Neural cell (in vitro differentiated cells): ENCODE measurements at regions not wholly inside any gene's neighbourhood (a gene's known extent, or its start where the extent isn't known, plus 50 kb on each side); places are given as distances from the start of the nearest gene placed in this dataset.

Source experiments
- H2AFZ ChIP-seq: fragments of 200-600, 300-800 bp; sonication (generic), shearing (Covaris generic); 2 replicates; pipeline ENCODE4 v1.6.0; 2014; ENCODE audit warnings: low read depth, mild to moderate bottlenecking, antibody characterized with exemption, low read length, moderate library complexity
- H3F3A ChIP-seq: fragments of 200-600 bp; shearing (Covaris generic); 2 replicates; pipeline ENCODE4 v1.6.1; 2016; ENCODE audit warnings: mild to moderate bottlenecking, moderate library complexity, mixed read lengths, antibody characterized with exemption, low read length; ENCODE audit not compliant: insufficient read depth, poor library complexity, severe bottlenecking
- H3K27ac ChIP-seq: fragments of 200-600, 300-800 bp; sonication (generic), shearing (Covaris generic); 2 replicates; pipeline ENCODE4 v1.5.1; 2014; ENCODE audit warnings: mild to moderate bottlenecking, low read length, moderate library complexity
- H3K27me3 ChIP-seq: fragments of 300-800, 200-600 bp; sonication (generic), shearing (Covaris generic); 2 replicates; pipeline ENCODE4 v1.6.0; 2014; ENCODE audit warnings: mild to moderate bottlenecking, low read depth, low read length, moderate library complexity; ENCODE audit not compliant: insufficient read depth
- H3K36me3 ChIP-seq: fragments of 300-800, 200-600 bp; sonication (generic), shearing (Covaris generic); 2 replicates; pipeline ENCODE4 v1.5.1; 2014; ENCODE audit warnings: mild to moderate bottlenecking, antibody characterized with exemption, low read length, moderate library complexity; ENCODE audit not compliant: insufficient read depth
- H3K4me2 ChIP-seq: fragments of 300-800, 200-600 bp; sonication (generic), shearing (Covaris generic); 2 replicates; pipeline ENCODE4 v1.6.0; 2014; ENCODE audit warnings: mild to moderate bottlenecking, low read length
- H3K4me3 ChIP-seq: fragments of 300-800, 200-600 bp; sonication (generic), shearing (Covaris generic); 2 replicates; pipeline ENCODE4 v1.5.1; 2014; ENCODE audit warnings: mild to moderate bottlenecking, low read length, moderate library complexity
- H3K79me2 ChIP-seq: fragments of 200-600 bp; shearing (Covaris generic); replicated peaks from 2 replicates; pipeline ENCODE4 v1.6.0; 2014; ENCODE audit warnings: mild to moderate bottlenecking, low read length, moderate library complexity; ENCODE audit not compliant: insufficient read depth
- H3K9ac ChIP-seq: fragments of 300-800, 200-600 bp; sonication (generic), shearing (Covaris generic); 2 replicates; pipeline ENCODE4 v1.6.1; 2016; ENCODE audit warnings: mild to moderate bottlenecking, low read length, mixed read lengths
- H3K9me2 ChIP-seq: fragments of 200-600 bp; shearing (Covaris generic); 2 replicates; pipeline ENCODE4 v1.6.1; 2016; ENCODE audit warnings: mild to moderate bottlenecking, low read length, mixed read lengths; ENCODE audit not compliant: insufficient read depth
- H3K9me3 ChIP-seq: fragments of 200-600, 300-800 bp; sonication (generic), shearing (Covaris generic); 2 replicates; pipeline ENCODE4 v1.6.1; 2016; ENCODE audit warnings: mild to moderate bottlenecking, mixed run types, low read length, moderate library complexity, mixed read lengths
- H4K20me1 ChIP-seq: fragments of 200-600 bp; shearing (Covaris generic); 2 replicates; pipeline ENCODE4 v1.6.1; 2016; ENCODE audit warnings: mild to moderate bottlenecking, mixed run types; ENCODE audit not compliant: insufficient read depth
- EP300 ChIP-seq: fragments of 450-650 bp; conservative IDR thresholded peaks from 2 replicates; pipeline ENCODE4 v1.6.1; 2014; ENCODE audit warnings: antibody characterized with exemption, mild to moderate bottlenecking, moderate library complexity; ENCODE audit not compliant: poor library complexity, severe bottlenecking
- EZH2 ChIP-seq: fragments of 200-600, 300-800 bp; shearing (Covaris generic), sonication (generic); IDR thresholded peaks from 2 replicates; pipeline ENCODE4 v1.6.1; 2014; ENCODE audit warnings: antibody characterized with exemption, low read length, borderline replicate concordance, mild to moderate bottlenecking; ENCODE audit not compliant: insufficient read depth, poor library complexity, severe bottlenecking
- MXI1 ChIP-seq: fragments of 450-650 bp; conservative IDR thresholded peaks from 2 replicates; pipeline ENCODE4 v1.6.1; 2014; ENCODE audit warnings: antibody characterized with exemption, mild to moderate bottlenecking; ENCODE audit not compliant: poor library complexity, severe bottlenecking
- POLR2AphosphoS5 ChIP-seq: IDR thresholded peaks from 2 replicates; pipeline ENCODE4 v1.6.1; 2012
- RAD21 ChIP-seq: fragments of 450-650 bp; conservative IDR thresholded peaks from 2 replicates; pipeline ENCODE4 v1.6.1; 2014; ENCODE audit warnings: antibody characterized with exemption, mild to moderate bottlenecking, moderate library complexity
- SMC3 ChIP-seq: fragments of 450-650 bp; conservative IDR thresholded peaks from 2 replicates; pipeline ENCODE4 v1.6.1; 2014; ENCODE audit warnings: antibody characterized with exemption, mild to moderate bottlenecking, moderate library complexity; ENCODE audit not compliant: poor library complexity
- TAF1 ChIP-seq: IDR thresholded peaks from 2 replicates; pipeline ENCODE4 v1.6.1; 2012; ENCODE audit warnings: low read depth
- TF ChIP-seq, protein P1 (sequence below): IDR thresholded peaks from 2 replicates; pipeline ENCODE4 v1.6.1; 2012; ENCODE audit warnings: borderline replicate concordance
- TF ChIP-seq, protein P2 (sequence below): fragments of 450-650 bp; IDR thresholded peaks from 2 replicates; pipeline ENCODE4 v1.5.1; 2014; ENCODE audit warnings: antibody characterized with exemption, mild to moderate bottlenecking, moderate library complexity; ENCODE audit not compliant: poor library complexity, severe bottlenecking

- peak overlapping the region; percentile 9 for H3K9ac ChIP-seq
- H3K9me3 ChIP-seq = no peaks in the 10 kb centered on the region
- H2AFZ ChIP-seq = no peak overlapping the region
- no peaks in the 10 kb centered on the region for H3K9me2 ChIP-seq
- no peaks in the 10 kb centered on the region for H3K36me3 ChIP-seq
- no peak for TF ChIP-seq EZH2
- TF ChIP-seq SMC3 = no peak
- TF ChIP-seq, protein P1, sequence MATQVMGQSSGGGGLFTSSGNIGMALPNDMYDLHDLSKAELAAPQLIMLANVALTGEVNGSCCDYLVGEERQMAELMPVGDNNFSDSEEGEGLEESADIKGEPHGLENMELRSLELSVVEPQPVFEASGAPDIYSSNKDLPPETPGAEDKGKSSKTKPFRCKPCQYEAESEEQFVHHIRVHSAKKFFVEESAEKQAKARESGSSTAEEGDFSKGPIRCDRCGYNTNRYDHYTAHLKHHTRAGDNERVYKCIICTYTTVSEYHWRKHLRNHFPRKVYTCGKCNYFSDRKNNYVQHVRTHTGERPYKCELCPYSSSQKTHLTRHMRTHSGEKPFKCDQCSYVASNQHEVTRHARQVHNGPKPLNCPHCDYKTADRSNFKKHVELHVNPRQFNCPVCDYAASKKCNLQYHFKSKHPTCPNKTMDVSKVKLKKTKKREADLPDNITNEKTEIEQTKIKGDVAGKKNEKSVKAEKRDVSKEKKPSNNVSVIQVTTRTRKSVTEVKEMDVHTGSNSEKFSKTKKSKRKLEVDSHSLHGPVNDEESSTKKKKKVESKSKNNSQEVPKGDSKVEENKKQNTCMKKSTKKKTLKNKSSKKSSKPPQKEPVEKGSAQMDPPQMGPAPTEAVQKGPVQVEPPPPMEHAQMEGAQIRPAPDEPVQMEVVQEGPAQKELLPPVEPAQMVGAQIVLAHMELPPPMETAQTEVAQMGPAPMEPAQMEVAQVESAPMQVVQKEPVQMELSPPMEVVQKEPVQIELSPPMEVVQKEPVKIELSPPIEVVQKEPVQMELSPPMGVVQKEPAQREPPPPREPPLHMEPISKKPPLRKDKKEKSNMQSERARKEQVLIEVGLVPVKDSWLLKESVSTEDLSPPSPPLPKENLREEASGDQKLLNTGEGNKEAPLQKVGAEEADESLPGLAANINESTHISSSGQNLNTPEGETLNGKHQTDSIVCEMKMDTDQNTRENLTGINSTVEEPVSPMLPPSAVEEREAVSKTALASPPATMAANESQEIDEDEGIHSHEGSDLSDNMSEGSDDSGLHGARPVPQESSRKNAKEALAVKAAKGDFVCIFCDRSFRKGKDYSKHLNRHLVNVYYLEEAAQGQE = no peak
- no peak for TF ChIP-seq EP300
- TF ChIP-seq RAD21 = no peak
- no peak for TF ChIP-seq MXI1
- no peak for TF ChIP-seq POLR2AphosphoS5
- TF ChIP-seq, protein P2, sequence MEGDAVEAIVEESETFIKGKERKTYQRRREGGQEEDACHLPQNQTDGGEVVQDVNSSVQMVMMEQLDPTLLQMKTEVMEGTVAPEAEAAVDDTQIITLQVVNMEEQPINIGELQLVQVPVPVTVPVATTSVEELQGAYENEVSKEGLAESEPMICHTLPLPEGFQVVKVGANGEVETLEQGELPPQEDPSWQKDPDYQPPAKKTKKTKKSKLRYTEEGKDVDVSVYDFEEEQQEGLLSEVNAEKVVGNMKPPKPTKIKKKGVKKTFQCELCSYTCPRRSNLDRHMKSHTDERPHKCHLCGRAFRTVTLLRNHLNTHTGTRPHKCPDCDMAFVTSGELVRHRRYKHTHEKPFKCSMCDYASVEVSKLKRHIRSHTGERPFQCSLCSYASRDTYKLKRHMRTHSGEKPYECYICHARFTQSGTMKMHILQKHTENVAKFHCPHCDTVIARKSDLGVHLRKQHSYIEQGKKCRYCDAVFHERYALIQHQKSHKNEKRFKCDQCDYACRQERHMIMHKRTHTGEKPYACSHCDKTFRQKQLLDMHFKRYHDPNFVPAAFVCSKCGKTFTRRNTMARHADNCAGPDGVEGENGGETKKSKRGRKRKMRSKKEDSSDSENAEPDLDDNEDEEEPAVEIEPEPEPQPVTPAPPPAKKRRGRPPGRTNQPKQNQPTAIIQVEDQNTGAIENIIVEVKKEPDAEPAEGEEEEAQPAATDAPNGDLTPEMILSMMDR = no peak
- no peak for TF ChIP-seq TAF1
- no peaks in the 10 kb centered on the region for H3K27me3 ChIP-seq
- H3F3A ChIP-seq = no peaks in the 10 kb centered on the region
- H3K4me3 ChIP-seq = peak overlapping the region; percentile 21
- H3K27ac ChIP-seq = peak overlapping the region; percentile 4
- no peaks in the 10 kb centered on the region for H3K79me2 ChIP-seq
- H4K20me1 ChIP-seq = no peaks in the 10 kb centered on the region
- H3K4me2 ChIP-seq = no peak overlapping the region
Observed at GRCh38 chr19:34082289-34083077, 89.8 kb upstream of the LSM14A start.

GRCh38 chr19:34084396-34085145 lies 87.7 kb upstream of the LSM14A start:
- H4K20me1 ChIP-seq = no peaks in the 10 kb centered on the region
- no peaks in the 10 kb centered on the region for H3K9me2 ChIP-seq
- H2AFZ ChIP-seq = no peak overlapping the region
- no peaks in the 10 kb centered on the region for H3K27me3 ChIP-seq
- H3K4me2 ChIP-seq = no peak overlapping the region
- TF ChIP-seq TAF1 (no peak), EZH2 (no peak), SMC3 (no peak), POLR2AphosphoS5 (no peak), EP300 (no peak), RAD21 (no peak), MXI1 (no peak)
- TF ChIP-seq, protein P1 = no peak
- TF ChIP-seq, protein P2 = no peak
- no peaks in the 10 kb centered on the region for H3K9me3 ChIP-seq
- no peak overlapping the region for H3K9ac ChIP-seq
- no peaks in the 10 kb centered on the region for H3F3A ChIP-seq
- H3K79me2 ChIP-seq = no peaks in the 10 kb centered on the region
- H3K36me3 ChIP-seq = no peaks in the 10 kb centered on the region
- H3K4me3 ChIP-seq = no peak overlapping the region
- no peak overlapping the region for H3K27ac ChIP-seq
